ENCODE measurements at regions not wholly inside any gene's neighbourhood (a gene's known extent, or its start where the extent isn't known, plus 50 kb on each side); places are given as distances from the start of the nearest gene placed in this dataset.
"Not testable (repeated sequence)": the region's sequence is repeated elsewhere in the genome, so short reads cannot be mapped to it uniquely, and the experiment has no call there.

- TF ChIP-seq, protein P1, sequence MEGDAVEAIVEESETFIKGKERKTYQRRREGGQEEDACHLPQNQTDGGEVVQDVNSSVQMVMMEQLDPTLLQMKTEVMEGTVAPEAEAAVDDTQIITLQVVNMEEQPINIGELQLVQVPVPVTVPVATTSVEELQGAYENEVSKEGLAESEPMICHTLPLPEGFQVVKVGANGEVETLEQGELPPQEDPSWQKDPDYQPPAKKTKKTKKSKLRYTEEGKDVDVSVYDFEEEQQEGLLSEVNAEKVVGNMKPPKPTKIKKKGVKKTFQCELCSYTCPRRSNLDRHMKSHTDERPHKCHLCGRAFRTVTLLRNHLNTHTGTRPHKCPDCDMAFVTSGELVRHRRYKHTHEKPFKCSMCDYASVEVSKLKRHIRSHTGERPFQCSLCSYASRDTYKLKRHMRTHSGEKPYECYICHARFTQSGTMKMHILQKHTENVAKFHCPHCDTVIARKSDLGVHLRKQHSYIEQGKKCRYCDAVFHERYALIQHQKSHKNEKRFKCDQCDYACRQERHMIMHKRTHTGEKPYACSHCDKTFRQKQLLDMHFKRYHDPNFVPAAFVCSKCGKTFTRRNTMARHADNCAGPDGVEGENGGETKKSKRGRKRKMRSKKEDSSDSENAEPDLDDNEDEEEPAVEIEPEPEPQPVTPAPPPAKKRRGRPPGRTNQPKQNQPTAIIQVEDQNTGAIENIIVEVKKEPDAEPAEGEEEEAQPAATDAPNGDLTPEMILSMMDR (conservative IDR thresholded peaks at IDR 0.05; ENCODE audit: low read length), result not testable (repeated sequence)
- not testable (repeated sequence) for TF ChIP-seq EZH2phosphoT487 (IDR thresholded peaks at IDR 0.05; ENCODE audit: borderline replicate concordance)
Measured at GRCh38 chr15:30735884-30736564, 110.1 kb downstream of the ARHGAP11B start.

Measured in Loucy (cell line).